ENCODE measurements at regions not wholly inside any gene's neighbourhood (a gene's known extent, or its start where the extent isn't known, plus 50 kb on each side); places are given as distances from the start of the nearest gene placed in this dataset.

DNA sequence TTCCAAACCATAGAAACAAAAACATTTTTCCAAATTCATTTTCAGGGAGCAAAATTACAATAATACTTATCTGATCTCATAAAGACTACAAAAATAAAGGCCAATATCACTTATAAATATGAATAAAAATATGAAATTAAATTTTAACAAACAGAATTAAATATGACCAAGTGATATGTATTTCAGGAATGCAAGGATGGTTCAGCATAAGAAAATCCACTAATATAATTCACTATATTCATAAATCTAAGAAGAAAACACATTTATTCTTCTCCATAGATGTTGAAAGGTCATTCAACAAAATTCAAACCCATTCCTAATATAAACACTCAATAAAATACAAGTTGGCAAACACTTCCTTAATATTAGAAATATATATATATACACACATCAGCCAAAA, 115.2 kb upstream of the TMEM168 start:
- H4K91ac ChIP-seq (ENCODE audit: insufficient read length, low read depth, low read length) = no peak overlapping the region
- no peaks in the 10 kb centered on the region for H3K23me2 ChIP-seq (ENCODE audit: insufficient read length, low read depth, low read length, poor library complexity, severe bottlenecking)
- Mint-ChIP-seq H3K4me3 (no peak overlapping the region), H3K9me3 (peaks cover 12 to 26% of the 10 kb centered on the region in 2 experiments; a peak in 4 of 5 replicates), H3K36me3 (ENCODE audit: insufficient read depth in 1 of 3, low read depth in 3 of 3) (peaks cover 5 to 34% (median 19%) of the 10 kb centered on the region in 3 experiments), H3K27me3 (ENCODE audit: low read depth) (no peaks in the 10 kb centered on the region), H3K4me1 (peaks cover 11 to 14% of the 10 kb centered on the region in 2 experiments), H3K27ac (no peak overlapping the region)
- no peak for TF ChIP-seq CTCF (conservative IDR thresholded peaks at IDR 0.05)
- H3K56ac ChIP-seq (ENCODE audit: insufficient read length, low read depth, low read length) = no peak overlapping the region
- no peaks in the 10 kb centered on the region for H3K4me1 ChIP-seq (ENCODE audit: insufficient read depth, low read length)
- H2BK20ac ChIP-seq (ENCODE audit: low read depth, low read length, poor library complexity, severe bottlenecking) = no peak overlapping the region
- H3K9ac ChIP-seq (ENCODE audit: extremely low read depth, insufficient read length, low read length) = no peak overlapping the region
- H3K4ac ChIP-seq (ENCODE audit: low read depth, low read length) = no peak overlapping the region
- H4K8ac ChIP-seq (replicated peaks; ENCODE audit: insufficient read length, low read depth, low read length) = no peak overlapping the region
- no peaks in the 10 kb centered on the region for H3K9me3 ChIP-seq (ENCODE audit: control insufficient read depth, low read depth, low read length)
- no peaks in the 10 kb centered on the region for H3K27me3 ChIP-seq (ENCODE audit: insufficient read depth, low read length)
- no peak overlapping the region for H3K23ac ChIP-seq (ENCODE audit: insufficient read length, low read depth, low read length)
- no peak overlapping the region for H3K4me2 ChIP-seq (ENCODE audit: insufficient read depth, insufficient read length, low read length)
- H3K79me2 ChIP-seq (ENCODE audit: insufficient read depth, low read length) = no peaks in the 10 kb centered on the region
- no peak overlapping the region for H2BK120ac ChIP-seq (ENCODE audit: low read depth, low read length, poor library complexity, severe bottlenecking)
- no peaks in the 10 kb centered on the region for H3K79me1 ChIP-seq (ENCODE audit: insufficient read depth, low read depth, low read length, poor library complexity, severe bottlenecking)
- no peak overlapping the region for H3K18ac ChIP-seq (ENCODE audit: insufficient read length, low read depth, low read length)
- H2BK5ac ChIP-seq (ENCODE audit: insufficient read length, low read length) = no peak overlapping the region
- H2AFZ ChIP-seq (ENCODE audit: low read length) = no peak overlapping the region
- no peak overlapping the region for H2BK12ac ChIP-seq (ENCODE audit: insufficient read length, low read depth, low read length)
- H2AK5ac ChIP-seq (ENCODE audit: insufficient read length, low read length) = no peak overlapping the region
- H3T11ph ChIP-seq (ENCODE audit: low read length) = no peak overlapping the region
- DNase-seq = no peak
- H4K5ac ChIP-seq (ENCODE audit: insufficient read length, low read depth, low read length) = no peak overlapping the region
- H4K20me1 ChIP-seq (ENCODE audit: control insufficient read depth, insufficient read depth, insufficient read length) = no peaks in the 10 kb centered on the region
- H2BK15ac ChIP-seq (ENCODE audit: low read depth, low read length) = no peak overlapping the region
- no peak overlapping the region for H3K14ac ChIP-seq (ENCODE audit: insufficient read depth, low read length)
- H3K27ac ChIP-seq (ENCODE audit: insufficient read length, low read depth, low read length) = no peak overlapping the region
